ENCODE measurements at regions not wholly inside any gene's neighbourhood (a gene's known extent, or its start where the extent isn't known, plus 50 kb on each side); places are given as distances from the start of the nearest gene placed in this dataset.
"Not testable (repeated sequence)": the region's sequence is repeated elsewhere in the genome, so short reads cannot be mapped to it uniquely, and the experiment has no call there.

GRCh38 chr19:27814274-27814673 is 1398.7 kb downstream of the UQCRFS1 start:
- not testable (repeated sequence) for DNase-seq (ENCODE audit: low read depth)

DNA sequence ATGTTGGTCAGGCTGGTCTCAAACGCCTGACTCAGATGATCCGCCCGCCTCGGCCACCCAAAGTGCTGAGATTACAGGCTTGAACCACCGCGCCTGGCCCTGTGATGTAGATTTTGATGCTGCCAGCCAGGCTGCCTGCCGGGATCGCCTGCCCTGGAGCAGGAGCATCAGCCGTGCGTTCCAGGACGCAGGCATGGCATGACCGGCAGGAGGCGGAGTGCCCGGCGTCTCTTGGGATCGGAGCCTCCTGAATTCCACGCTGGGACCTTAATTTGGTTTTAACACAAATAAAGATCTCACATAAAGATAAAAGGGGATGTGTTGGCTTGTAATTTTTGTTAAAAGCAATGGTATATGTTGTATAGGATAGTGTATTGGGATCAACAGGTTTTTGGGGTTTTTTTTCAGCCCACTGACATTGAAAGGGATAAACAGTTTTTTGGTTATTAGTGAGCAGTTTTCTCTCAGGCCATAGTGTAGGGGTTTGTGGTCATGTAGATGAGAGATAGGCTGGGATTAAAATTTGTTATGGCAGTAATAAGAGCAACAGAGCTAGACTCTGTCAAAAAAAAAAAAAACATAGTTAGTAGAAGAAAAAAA is 1406.4 kb downstream of the UQCRFS1 start:
- DNase-seq (ENCODE audit: low read depth) = no peak

DNA sequence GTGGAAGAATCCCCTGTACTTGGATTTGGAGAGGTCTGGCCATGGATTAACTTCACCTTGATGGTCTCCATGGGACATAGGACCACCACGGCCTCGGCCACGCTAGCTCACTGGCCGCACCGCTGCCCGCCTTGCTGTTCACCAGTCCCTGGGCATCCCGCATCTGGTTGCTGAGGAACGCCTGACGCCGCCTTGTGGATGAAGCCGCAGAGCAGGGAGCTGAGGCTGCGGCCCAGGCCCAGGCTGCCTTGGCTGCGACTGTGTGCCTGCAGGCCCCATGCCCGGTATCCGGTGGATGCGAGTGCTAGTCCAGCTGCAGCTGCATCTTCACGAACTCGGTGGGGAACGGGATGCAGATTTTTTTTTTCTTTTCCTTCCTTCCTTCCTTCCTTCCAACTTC is 1407.1 kb downstream of the UQCRFS1 start:
- no peak for DNase-seq (ENCODE audit: low read depth)

DNA sequence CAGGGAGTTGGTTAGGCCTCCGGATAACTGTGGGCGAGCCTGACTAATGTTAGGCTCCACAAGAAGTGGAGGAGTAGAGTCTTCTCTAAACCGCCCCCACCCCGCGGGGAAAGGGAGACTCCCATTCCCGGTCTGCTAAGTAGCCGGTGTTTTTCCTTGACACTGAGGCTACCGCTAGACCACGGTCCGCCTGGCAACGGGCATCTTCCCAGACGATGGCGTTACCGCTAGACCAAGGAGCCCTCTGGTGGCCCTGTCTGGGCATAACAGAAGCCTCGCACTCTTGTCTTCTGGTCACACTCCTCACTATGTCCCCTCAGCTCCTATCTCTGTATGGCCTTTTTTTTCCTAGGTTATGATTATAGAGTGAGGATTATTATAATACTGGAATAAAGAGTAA is 1410.7 kb downstream of the UQCRFS1 start:
- not testable (repeated sequence) for DNase-seq (ENCODE audit: low read depth)

DNA sequence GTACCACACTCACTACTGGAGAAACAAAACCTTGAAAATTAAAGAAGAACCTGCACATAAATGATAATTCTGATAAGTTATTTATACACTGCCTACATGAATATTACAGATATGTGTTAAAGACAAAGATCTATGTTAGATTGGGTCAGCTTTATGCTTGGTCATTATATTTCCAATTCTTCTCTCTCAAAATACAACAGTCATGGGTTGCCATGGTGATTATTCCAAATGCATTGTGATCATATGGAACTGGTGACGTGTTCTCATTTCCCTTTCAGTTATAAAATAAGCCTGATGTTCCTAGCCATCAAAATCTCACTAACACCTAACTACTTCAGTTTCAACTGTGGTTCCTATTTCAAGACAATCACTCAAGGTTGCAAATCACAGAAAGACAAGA is 1416.4 kb downstream of the UQCRFS1 start:
- no peak for DNase-seq (ENCODE audit: low read depth)

DNA sequence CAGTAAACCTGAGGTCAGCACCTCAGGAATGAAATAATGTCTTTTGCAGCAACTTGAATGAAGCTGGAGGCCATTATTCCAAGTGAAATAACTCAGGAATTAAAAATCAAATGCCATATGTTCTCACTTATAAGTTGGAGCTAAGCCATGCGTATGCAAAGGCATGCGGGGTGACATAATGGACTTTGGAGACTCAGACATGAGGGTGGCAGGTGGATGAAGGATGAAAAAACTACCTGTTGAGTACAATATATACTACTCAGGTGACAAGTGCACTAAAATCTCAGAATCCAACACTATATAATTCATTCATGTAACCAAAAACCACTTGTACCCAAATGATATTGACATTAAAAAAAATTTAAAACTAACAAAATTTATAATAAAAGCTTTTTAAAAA is 1416.9 kb downstream of the UQCRFS1 start:
- DNase-seq (ENCODE audit: low read depth) = no peak

GRCh38 chr19:27795369-27795768 is 1417.6 kb downstream of the UQCRFS1 start:
- DNase-seq (ENCODE audit: low read depth) = no peak

- no peak for DNase-seq (ENCODE audit: low read depth)
Measured at GRCh38 chr19:27794494-27795042, 1418.4 kb downstream of the UQCRFS1 start.

DNA sequence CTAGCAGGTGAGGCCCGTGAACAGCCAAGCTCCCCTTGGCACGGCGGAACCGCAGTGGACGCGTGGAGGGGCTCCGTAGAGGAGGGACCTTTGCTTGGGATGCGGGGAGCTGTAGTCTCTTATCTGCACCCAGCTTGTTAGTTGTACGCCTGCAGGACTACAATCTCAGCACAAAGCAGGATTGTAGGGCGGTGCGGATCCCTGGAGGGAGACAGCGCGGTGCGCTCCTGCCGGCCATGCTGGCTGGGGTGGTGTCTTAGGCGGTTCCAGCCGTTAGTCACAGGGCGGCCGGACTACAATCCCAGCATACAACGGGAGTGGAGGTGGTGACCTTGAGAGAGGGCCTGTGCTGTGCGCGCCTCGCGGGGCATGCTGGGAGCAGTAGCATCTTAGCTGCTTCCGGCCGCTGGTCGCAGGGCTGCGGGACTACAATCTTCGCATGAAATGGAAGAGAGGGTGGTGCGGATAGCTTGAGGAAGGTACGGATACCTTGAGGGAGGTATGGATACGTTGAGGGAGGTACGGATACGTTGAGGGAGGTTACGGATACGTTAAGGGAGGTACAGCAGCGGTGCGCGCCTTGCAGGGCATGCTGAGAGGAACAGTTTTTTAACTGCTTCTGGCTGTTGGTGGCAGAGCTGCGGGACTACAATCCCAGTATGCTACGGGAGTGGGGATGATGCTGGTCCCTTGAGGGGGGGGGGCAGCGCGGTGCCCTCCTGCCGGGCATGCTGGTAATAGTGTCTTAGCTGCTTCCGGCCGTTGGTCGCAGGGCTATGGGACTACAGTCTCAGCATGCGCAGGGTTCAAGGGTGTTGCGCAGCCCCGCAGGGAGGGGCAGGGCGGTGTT is 1419.1 kb downstream of the UQCRFS1 start:
- DNase-seq (ENCODE audit: low read depth) = peak; percentile 80

- DNase-seq (ENCODE audit: low read depth) = peak; percentile 57
Measured at GRCh38 chr19:27793128-27793643, 1419.8 kb downstream of the UQCRFS1 start.

DNA sequence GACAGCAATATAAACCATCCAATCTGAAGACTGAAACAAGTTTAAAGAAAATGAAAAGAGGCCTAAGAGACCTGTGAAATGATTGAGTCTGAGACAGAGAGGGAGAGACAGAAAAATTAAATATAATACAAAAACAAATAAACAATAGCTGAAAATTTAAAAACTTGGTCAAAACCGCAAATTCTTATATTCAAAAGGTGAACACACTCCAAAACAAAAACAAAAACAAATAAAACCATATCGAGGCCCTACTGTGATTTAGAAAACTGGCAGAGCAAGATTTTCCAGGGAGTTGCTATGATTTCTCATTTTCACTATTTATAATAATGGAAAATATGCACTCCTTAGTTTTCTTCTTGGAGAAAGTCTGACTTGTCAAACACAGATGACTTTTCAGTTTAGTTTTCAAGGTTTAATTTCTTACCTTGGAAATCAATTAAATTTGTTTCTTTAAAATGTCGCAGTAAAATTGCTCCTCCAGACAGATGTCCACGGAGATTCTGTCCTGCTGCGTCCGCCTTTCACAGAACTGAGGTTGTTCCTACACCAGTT is 1420.3 kb downstream of the UQCRFS1 start:
- DNase-seq (ENCODE audit: low read depth) = no peak

DNA sequence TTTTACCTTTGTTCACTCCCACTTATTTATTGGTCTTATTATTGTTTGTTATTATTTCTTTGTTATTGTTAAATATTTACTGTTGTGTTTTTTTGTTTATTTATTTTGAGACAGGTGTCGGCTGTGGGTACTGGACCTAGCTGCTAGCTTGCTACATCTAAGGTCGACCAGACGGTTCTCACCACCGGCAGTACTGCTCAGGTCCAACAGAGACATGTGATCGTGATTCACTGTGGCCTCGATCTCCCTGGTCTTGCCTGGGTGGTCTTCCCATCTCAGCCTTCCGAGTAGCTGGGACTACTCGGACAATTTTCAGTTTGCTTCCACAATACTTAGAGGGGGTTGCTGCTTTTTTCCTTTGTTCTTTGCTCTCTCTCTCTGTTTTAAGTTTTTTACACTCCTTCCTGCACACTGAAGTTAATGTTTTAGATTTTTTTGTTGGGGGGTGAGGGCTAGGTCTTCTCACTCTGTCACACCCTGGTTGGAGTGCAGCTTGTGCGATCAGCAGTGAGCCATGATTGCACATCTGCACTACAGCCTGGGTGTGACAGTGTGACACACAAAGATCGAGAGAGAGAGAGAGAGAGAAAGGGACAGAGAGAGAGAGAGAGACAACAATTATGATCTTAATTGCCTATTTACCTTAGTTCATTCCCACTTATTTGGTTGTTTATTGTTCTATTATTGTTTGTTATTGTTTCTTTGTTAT is 1432.4 kb downstream of the UQCRFS1 start:
- no peak for DNase-seq (ENCODE audit: low read depth)

DNA sequence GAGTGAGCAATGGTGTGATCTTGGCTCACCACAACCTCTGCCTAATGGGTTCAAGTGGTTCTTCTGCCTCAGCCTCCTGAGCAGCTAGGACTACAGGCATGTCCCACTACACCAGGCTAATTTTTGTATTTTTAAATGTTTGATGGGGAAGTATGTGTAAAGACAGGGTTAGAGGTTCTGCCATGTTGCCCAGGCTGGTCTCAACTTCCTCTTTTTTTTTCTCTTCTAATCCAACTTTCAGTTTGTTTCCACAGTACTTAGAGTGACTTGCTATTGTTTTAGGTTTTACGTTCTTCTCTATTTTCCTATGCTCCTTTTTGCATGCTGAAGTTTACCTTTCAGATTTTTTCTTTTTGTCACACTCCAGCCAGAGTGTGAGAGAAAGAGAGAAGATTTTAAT is 1433.0 kb downstream of the UQCRFS1 start:
- no peak for DNase-seq (ENCODE audit: low read depth)

GRCh38 chr19:27777726-27778125 is 1435.2 kb downstream of the UQCRFS1 start:
- DNase-seq (ENCODE audit: low read depth) = no peak

- DNase-seq (ENCODE audit: low read depth) = no peak
Measured at GRCh38 chr19:27777242-27777641, 1435.7 kb downstream of the UQCRFS1 start.

DNA sequence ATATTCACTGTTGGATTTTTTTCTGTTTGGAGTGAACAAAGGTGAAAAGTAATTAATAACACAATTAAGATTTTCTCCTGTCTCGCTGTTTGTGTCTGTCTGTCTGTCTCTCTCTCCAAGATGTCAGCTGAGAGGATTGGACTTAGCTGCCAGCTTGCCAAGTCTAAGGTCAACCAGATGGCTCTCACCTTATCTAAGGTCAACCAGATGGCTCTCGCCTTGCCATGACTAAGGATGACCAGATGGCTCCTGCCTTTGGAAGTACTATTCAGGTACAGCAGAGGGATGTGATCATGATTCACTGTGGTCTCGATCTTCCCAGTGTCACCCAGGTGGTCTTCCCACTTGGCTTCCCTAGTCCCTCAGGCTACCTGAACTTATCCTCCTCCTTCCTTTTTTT is 1436.4 kb downstream of the UQCRFS1 start:
- no peak for DNase-seq (ENCODE audit: low read depth)

DNA sequence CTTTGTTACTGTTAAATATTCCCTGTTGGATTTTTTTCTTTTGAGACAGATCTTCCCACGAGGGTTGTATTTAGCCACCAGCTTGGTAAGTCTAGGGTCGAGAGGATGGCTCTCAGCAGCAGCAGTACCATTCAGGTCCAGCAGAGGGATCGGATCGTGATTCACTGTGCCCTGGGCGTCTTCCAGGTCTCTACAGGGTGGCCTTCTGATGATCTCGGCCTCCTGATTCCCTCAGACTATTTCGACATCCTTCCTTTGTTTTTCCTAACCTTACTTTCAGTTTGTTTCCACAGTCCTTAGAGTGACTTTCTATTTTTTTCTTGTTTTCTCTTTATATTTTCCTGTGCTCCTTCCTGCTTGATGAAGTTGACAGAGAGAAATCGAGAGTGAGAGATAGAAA is 1436.9 kb downstream of the UQCRFS1 start:
- no peak for DNase-seq (ENCODE audit: low read depth)

DNA sequence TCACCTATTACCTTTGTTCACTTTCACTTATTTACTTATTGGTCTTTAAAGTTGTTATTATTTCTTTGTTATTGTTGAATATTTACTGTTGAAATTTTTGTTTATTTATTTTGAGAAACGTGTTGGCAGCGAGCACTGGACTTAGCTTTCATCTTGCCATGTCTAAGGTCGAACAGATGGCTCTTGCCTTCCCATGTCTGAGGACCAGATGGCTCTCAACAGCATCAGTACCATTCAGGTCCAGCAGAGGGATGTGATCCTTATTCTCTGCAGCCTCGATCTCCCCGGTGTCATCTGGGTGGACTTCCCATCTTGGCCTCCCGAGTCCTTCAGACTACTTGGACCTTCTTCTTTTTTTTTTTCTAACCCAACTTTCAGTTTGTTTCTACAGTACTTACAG is 1437.6 kb downstream of the UQCRFS1 start:
- DNase-seq (ENCODE audit: low read depth) = no peak

GRCh38 chr19:27774827-27775226 is 1438.1 kb downstream of the UQCRFS1 start:
- no peak for DNase-seq (ENCODE audit: low read depth)

DNA sequence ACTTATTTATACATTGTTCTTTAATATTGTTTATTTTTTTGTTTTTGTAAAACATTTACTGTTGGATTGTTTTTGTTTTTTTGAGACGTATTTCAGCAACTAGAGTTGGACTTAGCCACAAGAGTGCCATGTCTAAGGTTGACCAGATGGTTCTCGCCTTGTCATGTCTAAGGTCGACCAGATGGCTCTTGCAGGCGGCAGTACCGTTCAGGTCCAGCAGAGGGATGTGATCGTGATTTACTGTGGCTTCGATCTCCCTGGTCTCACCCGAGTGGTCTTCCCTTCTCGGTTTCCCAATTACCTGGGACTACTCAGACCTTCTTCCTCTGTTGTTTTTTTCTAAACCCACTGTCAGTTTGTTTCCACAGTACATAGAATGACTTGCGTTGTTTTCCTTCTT is 1438.6 kb downstream of the UQCRFS1 start:
- DNase-seq (ENCODE audit: low read depth) = no peak

DNA sequence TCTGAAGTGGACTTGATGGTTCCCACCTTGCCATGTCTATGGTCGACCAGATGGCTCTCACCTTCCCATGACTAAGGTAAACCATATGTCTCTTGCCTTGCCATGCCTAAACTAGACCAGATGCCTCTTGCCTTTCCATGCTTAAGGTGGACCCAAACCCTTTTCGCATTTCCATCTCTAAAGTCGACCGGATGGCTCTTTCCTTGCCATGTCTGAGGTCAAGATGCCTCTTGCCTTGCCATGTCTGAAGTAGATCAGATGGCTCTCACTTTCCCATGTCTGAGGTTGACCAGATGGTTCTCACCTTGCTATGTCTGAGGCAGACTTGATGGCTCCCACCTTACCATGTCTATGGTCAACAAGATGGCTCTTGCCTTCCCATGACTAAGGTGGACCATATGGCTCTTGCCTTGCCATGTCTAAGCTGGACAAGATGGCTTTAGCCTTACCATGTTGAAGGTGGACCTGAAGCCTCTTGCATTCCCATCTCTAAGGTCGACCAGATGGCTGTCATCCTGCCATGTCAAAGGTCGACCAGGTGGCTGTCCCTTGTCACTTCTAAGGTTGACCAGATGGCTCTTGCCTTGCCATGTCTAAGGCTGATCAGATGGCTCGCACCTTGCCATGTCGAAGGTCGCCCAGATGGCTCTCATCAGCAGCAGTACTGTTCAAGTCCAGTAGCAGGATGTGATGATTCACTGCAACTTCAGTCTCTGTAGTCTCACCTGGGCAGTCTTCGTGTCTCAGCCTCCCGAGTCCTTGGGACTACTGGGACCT is 1439.4 kb downstream of the UQCRFS1 start:
- no peak for DNase-seq (ENCODE audit: low read depth)

All from stimulated activated CD8-positive, alpha-beta memory T cell treated with anti-CD3 and anti-CD28 coated beads, Interleukin-7, amount 100 ng/mL, for 24 hours (primary cell).